ENCODE measurements at regions not wholly inside any gene's neighbourhood (a gene's known extent, or its start where the extent isn't known, plus 50 kb on each side); places are given as distances from the start of the nearest gene placed in this dataset.
"Not testable (repeated sequence)": the region's sequence is repeated elsewhere in the genome, so short reads cannot be mapped to it uniquely, and the experiment has no call there.

- no peak for DNase-seq (ENCODE audit: low read depth)
These were observed 306.2 kb downstream of the CCSER2 start for GRCh38 chr10:84634636-84635035.

GRCh38 chr10:84650628-84651027, 322.2 kb downstream of the CCSER2 start:
- not testable (repeated sequence) for DNase-seq (ENCODE audit: low read depth)

GRCh38 chr10:84654671-84655070, 326.3 kb downstream of the CCSER2 start:
- DNase-seq (ENCODE audit: low read depth): no peak

GRCh38 chr10:84659027-84659426, 330.6 kb downstream of the CCSER2 start:
- no peak for DNase-seq (ENCODE audit: low read depth)

GRCh38 chr10:84659497-84660439, 331.4 kb downstream of the CCSER2 start:
- no peak for DNase-seq (ENCODE audit: low read depth)

GRCh38 chr10:84660450-84661159, 332.2 kb downstream of the CCSER2 start:
- no peak for DNase-seq (ENCODE audit: low read depth)

- DNase-seq (ENCODE audit: low read depth): no peak
These were observed 336.8 kb downstream of the CCSER2 start for GRCh38 chr10:84665211-84665610.

- peak; percentile 4 for DNase-seq (ENCODE audit: low read depth)
These were observed 337.6 kb downstream of the CCSER2 start for GRCh38 chr10:84665883-84666463.

GRCh38 chr10:84668186-84668763, 339.9 kb downstream of the CCSER2 start:
- no peak for DNase-seq (ENCODE audit: low read depth)

- DNase-seq (ENCODE audit: low read depth): no peak
These were observed 346.7 kb downstream of the CCSER2 start for GRCh38 chr10:84675060-84675459.

- DNase-seq (ENCODE audit: low read depth): no peak
These were observed 348.1 kb downstream of the CCSER2 start for GRCh38 chr10:84676536-84676935.

- DNase-seq (ENCODE audit: low read depth): no peak
These were observed 353.4 kb downstream of the CCSER2 start for GRCh38 chr10:84681781-84682180.

GRCh38 chr10:84683550-84683949, 355.2 kb downstream of the CCSER2 start:
- no peak for DNase-seq (ENCODE audit: low read depth)

GRCh38 chr10:84683980-84684740, 355.8 kb downstream of the CCSER2 start:
- no peak for DNase-seq (ENCODE audit: low read depth)

GRCh38 chr10:84685047-84685660, 356.8 kb downstream of the CCSER2 start:
- no peak for DNase-seq (ENCODE audit: low read depth)

- no peak for DNase-seq (ENCODE audit: low read depth)
These were observed 364.6 kb downstream of the CCSER2 start for GRCh38 chr10:84693006-84693405.

- DNase-seq (ENCODE audit: low read depth): no peak
These were observed 367.5 kb downstream of the CCSER2 start for GRCh38 chr10:84695902-84696301.

- no peak for DNase-seq (ENCODE audit: low read depth)
These were observed 368.2 kb downstream of the CCSER2 start for GRCh38 chr10:84696610-84697009.

- no peak for DNase-seq (ENCODE audit: low read depth)
These were observed 370.6 kb downstream of the CCSER2 start for GRCh38 chr10:84698989-84699388.

GRCh38 chr10:84700668-84701369, 372.4 kb downstream of the CCSER2 start:
- no peak for DNase-seq (ENCODE audit: low read depth)

- no peak for DNase-seq (ENCODE audit: low read depth)
These were observed 373.0 kb downstream of the CCSER2 start for GRCh38 chr10:84701370-84701720.

All from stimulated activated CD8-positive, alpha-beta memory T cell treated with anti-CD3 and anti-CD28 coated beads, Interleukin-4, amount 100 ng/mL, for 24 hours (primary cell).